ENCODE measurements at regions not wholly inside any gene's neighbourhood (a gene's known extent, or its start where the extent isn't known, plus 50 kb on each side); places are given as distances from the start of the nearest gene placed in this dataset.
"Not testable (repeated sequence)": the region's sequence is repeated elsewhere in the genome, so short reads cannot be mapped to it uniquely, and the experiment has no call there.

DNA sequence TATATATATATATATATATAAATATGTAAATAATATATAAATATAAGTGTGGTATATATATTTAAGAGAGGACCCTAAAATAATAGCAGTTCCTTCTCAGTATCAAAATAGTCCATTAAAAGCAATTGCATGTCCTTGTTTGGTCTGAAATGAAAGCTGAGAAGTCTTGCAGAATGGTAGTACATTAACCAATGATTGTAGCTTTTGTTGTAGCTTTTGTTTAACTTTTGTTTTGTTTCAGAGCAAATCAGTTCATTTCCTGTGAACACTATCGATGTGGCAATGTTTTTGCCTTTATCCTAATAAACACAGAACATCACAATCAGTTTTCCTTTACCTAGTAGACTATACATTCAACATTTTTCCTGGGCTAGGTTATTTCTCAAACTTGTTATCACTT lies 1256.2 kb upstream of the SPRY2 start:
- no peak for DNase-seq

DNA sequence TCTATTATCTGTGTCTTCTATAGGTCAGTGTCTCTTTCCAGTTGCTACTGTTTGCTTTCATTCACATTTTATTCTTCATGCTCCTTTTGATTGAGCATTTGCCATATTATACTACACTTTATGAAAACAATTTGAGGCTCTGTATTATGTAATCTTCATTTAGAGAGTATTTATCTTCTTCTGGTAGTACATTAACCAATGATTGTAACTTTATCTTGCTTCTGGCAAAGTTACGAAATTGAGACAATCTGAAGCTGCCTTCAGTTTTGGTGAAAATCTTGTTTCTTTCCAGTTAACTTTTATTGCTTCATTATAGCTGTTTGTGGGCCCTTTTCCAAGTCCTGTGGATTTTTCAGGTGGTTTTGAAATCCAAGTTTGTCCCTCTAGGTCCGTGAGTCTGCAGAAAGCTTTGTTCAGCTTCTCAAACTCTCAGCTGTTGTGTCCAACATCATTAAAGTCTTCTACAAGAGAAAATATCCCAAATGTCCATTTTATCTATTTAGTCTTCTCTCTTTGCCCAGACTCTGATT lies 1255.4 kb upstream of the SPRY2 start:
- DNase-seq = no peak

DNA sequence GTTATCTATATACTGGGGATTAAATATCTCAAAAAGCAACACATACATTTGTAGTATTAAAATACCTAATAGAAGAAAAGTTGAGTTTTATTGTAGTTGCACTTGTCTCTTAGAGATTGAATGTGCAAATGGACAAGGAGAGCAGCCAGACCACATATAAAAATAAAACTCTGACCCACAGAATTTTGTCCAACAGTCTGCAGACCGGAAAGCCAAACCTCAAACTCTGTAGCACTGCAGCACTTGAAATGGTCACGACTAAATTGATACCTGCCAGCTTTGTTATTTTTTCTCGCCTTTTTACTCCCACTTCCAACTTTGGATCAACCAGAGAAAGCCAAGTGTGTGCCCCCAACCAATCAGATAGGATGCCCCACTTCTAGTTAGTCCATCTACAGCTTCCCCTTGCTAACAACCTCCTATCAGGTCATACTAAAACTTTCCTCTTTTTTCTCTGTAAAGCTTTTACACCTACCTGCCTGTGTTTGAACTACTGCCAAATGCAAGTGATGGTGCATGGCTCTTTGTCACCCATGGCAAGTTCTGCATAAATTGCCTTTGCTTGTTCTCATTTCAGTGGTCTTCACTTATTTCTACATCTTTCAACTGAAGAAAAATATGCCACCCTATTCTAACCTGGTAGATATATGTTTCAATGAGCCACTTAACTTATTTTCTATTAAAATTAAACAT lies 1250.7 kb upstream of the SPRY2 start:
- no peak for DNase-seq

DNA sequence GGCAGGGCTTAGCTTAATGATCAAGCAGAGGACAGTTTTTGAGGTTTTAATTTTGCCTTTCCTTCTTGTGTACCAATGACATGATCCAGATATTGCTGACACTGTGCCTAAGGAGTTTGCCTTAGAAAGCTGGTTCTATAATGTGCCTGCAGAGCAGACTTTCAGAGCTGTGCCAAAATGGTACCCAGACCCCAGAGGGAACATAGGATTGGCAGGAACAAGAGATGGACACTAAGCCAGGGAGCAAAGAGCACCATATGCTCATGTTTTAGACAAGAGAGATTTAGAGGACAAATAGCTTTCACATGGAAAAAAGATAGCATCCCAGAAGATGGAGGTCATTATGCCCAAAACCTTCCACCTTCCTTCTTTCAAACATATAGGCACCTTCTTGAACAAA lies 1241.5 kb upstream of the SPRY2 start:
- no peak for DNase-seq

GRCh38 chr13:81577601-81578195 lies 1236.8 kb upstream of the SPRY2 start:
- DNase-seq = no peak

DNA sequence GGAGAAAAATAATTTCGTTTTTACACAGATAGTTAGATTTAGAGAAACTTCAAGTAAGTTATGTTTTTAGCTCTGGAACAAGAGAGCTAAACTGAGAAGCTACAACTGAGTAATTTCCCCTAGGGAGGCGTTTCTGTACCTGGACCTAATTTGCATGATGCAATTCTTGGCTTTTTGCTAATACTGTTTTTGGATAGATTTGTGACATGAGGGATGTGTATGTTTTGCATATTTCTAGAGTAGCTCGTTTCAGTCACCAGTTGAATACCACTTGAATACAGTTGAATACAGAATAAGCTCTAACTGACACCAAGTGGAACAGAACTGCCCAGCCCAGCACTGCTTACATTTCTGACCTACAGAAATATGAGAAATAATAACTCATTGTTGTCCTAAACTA lies 1227.9 kb upstream of the SPRY2 start:
- no peak for DNase-seq

- DNase-seq = no peak
Observed at GRCh38 chr13:81565849-81566248, 1224.9 kb upstream of the SPRY2 start.

DNA sequence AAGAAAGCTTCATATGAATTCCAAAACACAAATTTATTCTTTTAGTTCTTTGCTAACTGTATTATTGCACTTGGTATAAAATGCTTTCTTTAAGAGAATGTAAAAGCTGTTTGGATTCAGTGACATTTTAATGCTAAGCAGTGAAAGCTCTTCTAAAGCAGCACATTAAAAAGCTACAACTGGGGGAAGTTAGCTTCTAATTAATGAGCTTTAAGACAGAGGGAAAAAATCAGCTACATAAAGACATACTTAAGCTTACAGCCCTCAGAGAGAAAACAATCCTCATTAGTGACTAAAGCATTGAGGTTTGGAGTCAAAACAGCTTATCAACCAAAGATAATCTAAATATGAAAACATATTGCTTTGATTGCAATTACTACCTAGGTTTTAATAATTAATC lies 1222.2 kb upstream of the SPRY2 start:
- no peak for DNase-seq

GRCh38 chr13:81562598-81562997 lies 1221.7 kb upstream of the SPRY2 start:
- no peak for DNase-seq

DNA sequence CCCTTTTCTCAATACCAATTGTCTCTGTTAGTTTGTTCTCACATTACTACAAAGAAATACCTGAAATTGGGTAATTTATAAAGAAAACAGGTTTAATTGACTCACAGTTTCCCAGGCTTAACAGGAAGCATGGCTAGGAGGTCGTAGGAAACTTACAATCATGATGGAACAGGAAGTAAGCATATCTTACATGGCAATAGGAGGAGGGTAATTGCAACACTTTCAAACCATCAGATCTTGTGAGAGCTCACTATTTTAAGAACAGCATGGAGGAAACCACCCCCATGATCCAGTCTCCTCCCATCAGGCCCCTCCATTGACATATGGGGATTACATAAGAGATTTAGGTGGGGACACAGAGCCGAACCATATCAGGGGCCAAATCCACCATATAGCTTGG lies 1210.1 kb upstream of the SPRY2 start:
- DNase-seq = no peak

- not testable (repeated sequence) for DNase-seq
Observed at GRCh38 chr13:81546294-81546693, 1205.4 kb upstream of the SPRY2 start.

DNA sequence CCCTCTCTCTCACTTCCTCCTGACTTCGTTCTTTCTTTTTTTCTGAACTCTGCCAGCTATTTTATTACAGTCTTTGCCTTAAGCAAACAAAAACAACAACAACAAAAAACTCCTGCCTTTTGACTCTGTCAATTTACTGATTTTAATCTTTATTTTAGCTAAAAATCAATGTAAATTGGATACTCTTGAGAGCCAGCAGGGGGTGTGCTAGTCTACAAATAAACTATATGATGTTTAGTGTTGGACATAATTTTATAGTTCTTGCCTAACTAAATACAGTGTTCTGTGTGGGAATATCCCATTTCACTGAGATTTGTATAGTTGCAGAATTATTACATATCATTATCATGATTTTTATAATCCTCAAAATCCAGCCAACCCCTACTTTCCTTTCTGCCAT lies 1199.9 kb upstream of the SPRY2 start:
- DNase-seq = no peak

DNA sequence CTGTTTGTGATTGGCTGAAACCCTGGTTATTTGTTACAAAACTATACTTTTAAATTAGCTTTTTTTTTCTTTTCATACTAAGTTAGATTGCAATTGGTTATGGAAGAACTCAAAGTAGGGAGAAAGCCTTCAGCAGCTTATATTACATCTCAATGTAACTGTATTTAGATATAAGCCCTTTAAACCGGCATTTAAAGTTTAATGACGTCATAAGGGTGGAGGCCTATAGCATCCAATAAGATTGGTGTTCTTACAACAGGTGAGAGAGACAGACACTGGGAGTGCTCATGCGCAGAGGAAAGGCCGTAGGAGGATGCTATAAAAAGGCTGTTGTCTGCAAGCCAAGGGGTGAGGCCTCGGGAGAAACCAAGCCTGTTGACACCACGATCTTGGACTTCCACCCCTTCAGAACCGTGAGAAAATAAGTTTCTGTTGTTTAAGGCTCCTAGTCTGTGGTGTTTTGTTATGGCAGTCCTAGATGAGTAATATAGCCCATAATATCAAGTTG lies 1198.8 kb upstream of the SPRY2 start:
- no peak for DNase-seq

- DNase-seq = no peak
Observed at GRCh38 chr13:81498969-81499368, 1158.0 kb upstream of the SPRY2 start.

DNA sequence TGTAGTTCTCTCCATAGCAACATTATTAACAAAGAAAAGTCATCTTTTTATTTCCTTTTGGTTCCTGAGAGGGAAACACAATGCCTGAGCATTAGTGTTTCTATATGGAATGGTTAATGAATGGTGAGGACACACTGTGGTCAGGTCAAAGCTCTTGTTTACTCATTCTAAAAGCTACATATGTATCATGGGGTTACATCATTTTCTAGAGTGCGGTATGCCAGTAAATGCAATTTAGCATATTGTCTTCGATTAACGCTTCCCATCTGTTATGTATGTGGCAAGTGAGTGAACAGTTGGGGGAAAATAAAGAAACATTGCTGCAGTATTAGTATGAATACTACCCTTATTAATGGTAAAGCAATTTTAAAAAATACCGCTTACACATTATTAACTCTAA lies 1152.2 kb upstream of the SPRY2 start:
- no peak for DNase-seq

DNA sequence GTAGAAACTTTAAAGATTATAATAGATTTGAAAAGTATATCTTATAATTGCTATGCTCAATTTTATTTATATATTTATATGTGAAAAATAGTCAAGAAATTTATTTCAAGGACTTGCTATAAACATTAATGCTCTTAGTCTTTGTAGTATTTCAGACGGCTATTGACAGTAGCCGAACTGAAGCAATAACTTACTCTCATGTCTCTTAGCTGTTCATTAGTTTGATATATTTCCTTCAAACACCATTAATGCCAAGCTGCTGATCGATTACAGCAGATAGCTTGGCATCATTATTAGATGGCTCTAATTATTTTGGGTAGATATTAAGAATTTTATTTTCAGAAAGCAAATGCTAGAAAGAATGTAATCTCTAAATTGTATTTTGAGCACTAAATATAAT lies 1151.5 kb upstream of the SPRY2 start:
- DNase-seq = no peak

DNA sequence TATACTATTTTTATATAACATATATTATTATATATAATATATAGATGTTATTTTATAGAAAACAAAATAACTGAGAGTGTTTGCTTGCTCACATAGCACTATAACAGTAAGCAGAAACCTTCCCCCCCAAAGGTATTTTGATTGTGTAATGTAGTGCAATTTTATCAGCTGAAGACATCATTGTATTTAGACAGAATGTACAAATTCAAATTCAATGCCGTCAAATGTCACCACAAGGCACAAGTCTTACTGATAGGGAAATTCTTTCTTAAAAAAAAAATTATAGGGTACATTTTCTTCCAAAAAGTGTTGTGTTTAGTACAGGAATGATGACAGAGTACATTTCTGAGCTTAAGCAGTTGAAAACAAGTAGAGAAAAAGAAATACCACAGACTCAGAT lies 1147.1 kb upstream of the SPRY2 start:
- no peak for DNase-seq

DNA sequence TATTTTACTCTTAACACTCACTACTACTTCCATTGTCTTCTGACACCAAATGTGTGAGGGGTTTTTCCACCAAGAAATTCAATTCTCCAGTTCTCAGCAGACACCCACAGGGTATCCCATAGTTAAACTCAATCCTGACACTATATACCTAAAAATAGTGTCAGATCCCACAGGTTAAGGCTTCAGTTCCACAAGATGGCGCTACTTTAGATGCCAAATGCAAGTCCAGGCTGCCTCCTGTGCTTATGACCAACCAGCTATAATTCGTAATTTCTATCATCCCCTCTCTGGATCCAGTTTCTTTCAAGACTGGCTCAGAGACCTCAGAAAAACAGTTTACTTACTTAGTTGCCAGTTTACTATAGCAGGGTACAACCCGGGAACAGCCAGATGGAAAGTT lies 1146.2 kb upstream of the SPRY2 start:
- DNase-seq = no peak

- no peak for DNase-seq
Observed at GRCh38 chr13:81480634-81481033, 1139.7 kb upstream of the SPRY2 start.

- no peak for DNase-seq
Observed at GRCh38 chr13:81473366-81473899, 1132.5 kb upstream of the SPRY2 start.

- no peak for DNase-seq
Observed at GRCh38 chr13:81458170-81458569, 1117.2 kb upstream of the SPRY2 start.

- DNase-seq = no peak
Observed at GRCh38 chr13:81446441-81446840, 1105.5 kb upstream of the SPRY2 start.

- DNase-seq = no peak
Observed at GRCh38 chr13:81442904-81443303, 1102.0 kb upstream of the SPRY2 start.

DNA sequence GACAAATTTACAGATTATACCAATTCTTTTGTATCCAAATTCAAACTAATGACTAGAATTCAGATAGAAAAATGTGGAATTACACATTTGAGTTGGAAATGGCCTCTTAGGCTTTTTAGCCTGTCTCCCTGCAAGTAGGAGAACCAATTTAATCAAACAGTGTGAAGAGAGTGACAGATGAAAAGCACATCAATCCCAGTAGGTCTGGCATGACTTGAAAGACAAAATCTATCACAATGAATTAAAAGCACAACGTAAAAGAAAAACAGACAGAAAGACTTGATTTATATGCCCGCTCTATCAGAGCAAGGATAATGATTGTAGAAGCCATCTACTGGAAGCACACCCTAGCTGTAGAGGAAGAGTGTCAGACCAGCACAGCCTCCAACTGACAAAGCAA lies 1084.4 kb upstream of the SPRY2 start:
- no peak for DNase-seq

All from CD4-positive, alpha-beta T cell treated with Interleukin-17A for 4 hours (primary cell).